LNCAP (cell line): ENCODE measurements at regions not wholly inside any gene's neighbourhood (a gene's known extent, or its start where the extent isn't known, plus 50 kb on each side); places are given as distances from the start of the nearest gene placed in this dataset.

ENCODE experiments used
- TF ChIP-seq, protein P1 (sequence below): fragments of 450-650 bp; IDR thresholded peaks from 2 replicates; pipeline ENCODE4 v1.5.1; 2017; ENCODE audit warnings: mild to moderate bottlenecking

DNA sequence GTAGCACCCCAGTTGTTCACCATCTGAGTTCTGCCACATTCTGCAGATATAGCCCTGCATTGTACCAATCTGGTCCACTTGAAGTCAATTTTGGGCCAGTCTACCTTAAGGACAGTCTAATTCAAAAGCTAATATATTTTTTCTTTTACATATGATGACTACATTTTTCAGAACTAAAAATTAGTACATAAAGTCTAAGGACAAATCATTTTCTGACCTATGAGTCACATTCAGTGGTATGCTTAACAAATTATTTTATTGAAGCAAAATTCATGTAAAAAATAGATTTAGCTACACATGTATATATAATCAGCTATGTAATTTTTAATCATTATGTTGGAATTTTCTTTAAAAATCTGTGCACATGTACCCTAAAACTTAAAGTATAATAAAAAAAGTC, 52.1 kb upstream of the IL12A start:
- TF ChIP-seq, protein P1, sequence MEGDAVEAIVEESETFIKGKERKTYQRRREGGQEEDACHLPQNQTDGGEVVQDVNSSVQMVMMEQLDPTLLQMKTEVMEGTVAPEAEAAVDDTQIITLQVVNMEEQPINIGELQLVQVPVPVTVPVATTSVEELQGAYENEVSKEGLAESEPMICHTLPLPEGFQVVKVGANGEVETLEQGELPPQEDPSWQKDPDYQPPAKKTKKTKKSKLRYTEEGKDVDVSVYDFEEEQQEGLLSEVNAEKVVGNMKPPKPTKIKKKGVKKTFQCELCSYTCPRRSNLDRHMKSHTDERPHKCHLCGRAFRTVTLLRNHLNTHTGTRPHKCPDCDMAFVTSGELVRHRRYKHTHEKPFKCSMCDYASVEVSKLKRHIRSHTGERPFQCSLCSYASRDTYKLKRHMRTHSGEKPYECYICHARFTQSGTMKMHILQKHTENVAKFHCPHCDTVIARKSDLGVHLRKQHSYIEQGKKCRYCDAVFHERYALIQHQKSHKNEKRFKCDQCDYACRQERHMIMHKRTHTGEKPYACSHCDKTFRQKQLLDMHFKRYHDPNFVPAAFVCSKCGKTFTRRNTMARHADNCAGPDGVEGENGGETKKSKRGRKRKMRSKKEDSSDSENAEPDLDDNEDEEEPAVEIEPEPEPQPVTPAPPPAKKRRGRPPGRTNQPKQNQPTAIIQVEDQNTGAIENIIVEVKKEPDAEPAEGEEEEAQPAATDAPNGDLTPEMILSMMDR: no peak

DNA sequence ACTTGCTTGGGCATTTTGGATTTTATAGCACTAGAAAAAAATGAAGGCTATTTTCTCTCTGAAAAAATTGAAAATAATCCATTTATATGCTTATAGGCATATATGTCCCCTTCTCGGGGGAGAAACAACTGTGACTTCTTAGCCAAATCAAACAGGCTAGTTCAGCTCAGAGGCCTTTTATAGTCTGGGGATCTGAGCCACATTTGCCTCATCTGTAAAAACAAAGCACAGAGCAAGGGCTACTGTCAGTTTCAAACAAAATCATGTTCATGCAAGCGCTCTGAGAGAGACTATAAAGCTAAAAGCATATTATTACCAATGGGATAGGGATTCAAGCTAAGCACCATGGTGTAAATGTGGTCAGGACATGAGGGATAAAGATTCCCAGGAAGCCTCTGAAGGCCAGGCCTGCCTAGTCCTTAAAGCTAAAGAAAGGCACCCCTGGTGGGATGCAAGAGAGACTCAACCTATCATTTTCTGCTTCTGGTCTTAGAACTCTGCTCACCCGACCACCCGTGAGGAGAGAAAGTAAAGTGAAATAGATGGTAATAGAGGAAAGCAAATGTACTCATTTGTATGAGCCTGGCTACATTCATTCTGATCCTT, 51.0 kb upstream of the IL12A start:
- TF ChIP-seq, protein P1: no peak

DNA sequence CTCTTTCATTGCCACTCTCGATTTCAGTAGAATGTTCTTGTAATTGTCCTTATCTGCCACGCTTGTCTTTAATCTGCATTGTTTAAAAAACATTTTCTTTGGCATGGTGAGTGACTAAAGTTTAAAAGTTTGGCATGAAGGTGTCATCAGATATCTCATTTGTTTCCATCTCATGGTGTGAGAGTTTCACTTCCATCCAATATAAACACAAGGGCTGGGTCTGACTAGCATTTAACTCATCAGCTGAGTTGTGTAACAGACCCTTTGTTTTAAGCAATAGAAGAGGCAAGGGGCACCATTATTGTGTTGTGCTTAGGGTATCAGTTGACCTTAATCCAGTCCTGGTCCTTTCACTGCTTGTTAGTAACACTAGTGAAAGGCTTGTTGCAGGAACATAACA, 49.9 kb upstream of the IL12A start:
- TF ChIP-seq, protein P1: no peak
